ENCODE measurements at regions not wholly inside any gene's neighbourhood (a gene's known extent, or its start where the extent isn't known, plus 50 kb on each side); places are given as distances from the start of the nearest gene placed in this dataset.

GRCh38 chr2:223107825-223108224 is 55.8 kb downstream of the KCNE4 start:
- H3K4me3 ChIP-seq = no peak overlapping the region
- no peak for DNase-seq (ENCODE audit: low spot score)
- no peak for TF ChIP-seq CTCF (IDR thresholded peaks at IDR 0.05)
- H3K27ac ChIP-seq = no peak overlapping the region

DNA sequence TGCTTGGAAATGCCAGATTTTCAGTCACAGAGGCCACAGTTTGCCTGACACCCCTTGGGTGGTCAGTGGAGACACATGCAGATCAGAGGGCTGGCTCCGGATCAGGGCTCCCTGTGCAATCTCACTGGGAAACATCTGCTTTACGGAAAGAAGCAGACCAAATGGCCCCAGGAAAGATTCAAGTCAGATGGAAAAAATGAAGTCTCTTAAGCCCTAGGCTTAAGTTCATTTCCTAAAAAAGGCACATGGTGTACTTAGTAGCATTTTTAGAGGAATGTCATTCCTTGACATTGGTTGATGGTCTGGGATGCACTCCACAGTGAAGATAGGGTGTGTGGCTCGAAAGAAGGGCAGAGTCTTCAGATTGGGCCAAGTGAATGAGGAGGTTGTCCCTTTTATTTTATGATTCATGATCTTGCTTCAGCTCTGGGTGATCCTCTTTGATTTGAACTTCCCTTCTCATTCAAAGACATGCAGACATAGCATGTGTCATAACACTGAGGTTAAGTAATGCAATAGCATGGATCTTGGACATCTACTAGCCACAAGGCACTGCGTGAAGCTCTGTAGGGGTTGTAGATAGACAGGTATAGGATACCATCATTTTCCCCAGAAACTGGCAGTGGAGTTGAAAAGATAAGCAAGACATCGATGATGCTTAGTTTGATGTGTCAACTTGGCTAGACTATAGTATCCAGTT is 56.5 kb downstream of the KCNE4 start:
- TF ChIP-seq CTCF (IDR thresholded peaks at IDR 0.05) = no peak
- no peak overlapping the region for H3K27ac ChIP-seq
- no peak overlapping the region for H3K4me3 ChIP-seq
- no peak for DNase-seq (ENCODE audit: low spot score)

DNA sequence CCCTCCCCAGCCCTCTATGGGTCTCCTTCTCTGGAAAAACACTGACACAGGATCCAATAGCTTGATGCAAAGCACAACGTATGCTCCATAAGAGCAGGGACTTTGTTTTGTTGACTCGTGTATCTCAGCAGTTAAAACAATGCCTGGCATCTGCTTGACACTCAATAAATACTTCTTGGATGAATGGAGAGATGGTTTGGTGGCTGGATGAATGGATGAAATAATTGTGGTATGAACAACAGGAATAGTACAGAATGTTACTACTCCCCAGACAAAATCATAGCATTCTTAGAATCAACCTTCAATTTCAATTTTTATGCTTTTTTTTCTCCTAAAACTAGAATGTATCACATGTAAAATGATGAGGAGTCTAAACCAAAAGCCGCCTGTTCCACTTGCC is 57.4 kb downstream of the KCNE4 start:
- no peak overlapping the region for H3K4me3 ChIP-seq
- H3K27ac ChIP-seq = no peak overlapping the region
- TF ChIP-seq CTCF (IDR thresholded peaks at IDR 0.05) = no peak
- DNase-seq (ENCODE audit: low spot score) = no peak

DNA sequence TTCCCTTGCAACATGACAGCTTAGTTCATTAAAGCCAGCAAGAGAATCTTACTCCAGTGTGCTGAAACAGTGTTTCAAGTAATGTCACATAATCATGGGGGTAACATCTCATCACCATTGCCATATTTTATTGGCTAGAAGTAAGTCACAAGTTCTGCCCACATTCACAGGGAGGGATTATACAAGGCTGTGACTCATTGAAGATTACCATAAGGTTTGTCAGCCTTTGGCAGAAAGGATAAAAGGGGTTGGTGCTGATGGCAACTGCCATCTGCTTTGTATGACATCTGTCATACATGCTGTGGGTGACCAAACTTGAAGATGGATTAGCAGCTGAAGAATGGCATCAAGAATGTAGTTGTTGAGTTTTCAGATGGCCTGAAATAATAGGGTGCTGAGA is 61.2 kb downstream of the KCNE4 start:
- DNase-seq (ENCODE audit: low spot score) = no peak
- no peak for TF ChIP-seq CTCF (IDR thresholded peaks at IDR 0.05)
- Histone ChIP-seq H3K27ac (no peak overlapping the region), H3K4me3 (no peak overlapping the region)

- TF ChIP-seq CTCF (IDR thresholded peaks at IDR 0.05) = no peak
- DNase-seq (ENCODE audit: low spot score) = no peak
- no peak overlapping the region for H3K27ac ChIP-seq
- H3K4me3 ChIP-seq = no peak overlapping the region
Measured at GRCh38 chr2:223114170-223114569, 62.2 kb downstream of the KCNE4 start.

- Histone ChIP-seq H3K4me3 (no peak overlapping the region), H3K27ac (no peak overlapping the region)
- DNase-seq (ENCODE audit: low spot score) = no peak
- no peak for TF ChIP-seq CTCF (IDR thresholded peaks at IDR 0.05)
Measured at GRCh38 chr2:223114917-223115316, 62.9 kb downstream of the KCNE4 start.

DNA sequence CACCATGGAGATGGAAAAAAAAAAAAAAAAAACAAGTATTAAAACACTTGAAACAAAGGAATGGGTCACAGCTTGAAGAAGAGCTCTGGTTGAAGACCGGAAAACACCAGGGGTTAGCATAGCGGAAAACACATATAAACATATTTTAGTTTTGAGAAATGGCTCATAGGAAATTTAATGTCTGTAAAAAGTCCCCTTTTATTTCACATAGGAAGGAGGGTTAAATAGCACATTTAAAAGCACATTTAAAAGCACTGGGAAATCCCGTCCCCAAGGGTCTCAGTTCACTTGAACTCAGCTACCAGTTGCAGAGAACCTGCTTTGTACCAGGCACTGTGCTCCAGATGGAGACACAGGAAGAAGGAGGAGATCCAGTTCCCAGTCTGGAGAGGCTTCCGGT is 65.5 kb downstream of the KCNE4 start:
- no peak for DNase-seq (ENCODE audit: low spot score)
- TF ChIP-seq CTCF (IDR thresholded peaks at IDR 0.05) = no peak
- Histone ChIP-seq H3K4me3 (no peak overlapping the region), H3K27ac (no peak overlapping the region)
